ENCODE measurements at regions not wholly inside any gene's neighbourhood (a gene's known extent, or its start where the extent isn't known, plus 50 kb on each side); places are given as distances from the start of the nearest gene placed in this dataset.

- TF ChIP-seq CTCF (IDR thresholded peaks at IDR 0.05; ENCODE audit: low read length) (no peak), EZH2phosphoT487 (IDR thresholded peaks at IDR 0.05; ENCODE audit: low read length) (no peak)
Measured at GRCh38 chr1:68746378-68746777, 249.5 kb upstream of the DEPDC1 start.

All from MM.1S (cell line).